Pons (tissue), 1 donor: ENCODE measurements at regions not wholly inside any gene's neighbourhood (a gene's known extent, or its start where the extent isn't known, plus 50 kb on each side); places are given as distances from the start of the nearest gene placed in this dataset.

Source experiments
- DNase-seq: peaks from one replicate; pipeline ENCODE4 v3.0.0-alpha.2; 2016; ENCODE audit warnings: low spot score

DNA sequence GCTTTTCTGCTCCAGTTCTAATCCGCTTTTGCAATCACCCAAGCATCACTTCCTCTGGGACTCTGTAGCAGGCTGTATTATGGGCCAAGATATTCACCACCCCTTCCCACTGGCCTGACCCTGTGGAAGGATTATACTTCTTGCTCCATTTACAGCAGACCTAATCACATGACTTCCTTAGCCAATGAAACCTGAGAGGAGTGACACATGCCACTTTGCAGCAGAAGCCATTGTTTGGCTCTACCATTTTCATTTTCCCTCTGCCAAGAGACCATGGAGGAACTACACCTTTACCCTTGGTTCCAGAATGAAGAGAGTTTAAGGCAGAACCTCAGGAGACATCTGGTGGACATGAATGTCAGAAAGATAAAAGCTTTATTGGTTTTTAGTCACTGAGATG, 134.9 kb upstream of the HSD17B12 start:
- DNase-seq = no peak

DNA sequence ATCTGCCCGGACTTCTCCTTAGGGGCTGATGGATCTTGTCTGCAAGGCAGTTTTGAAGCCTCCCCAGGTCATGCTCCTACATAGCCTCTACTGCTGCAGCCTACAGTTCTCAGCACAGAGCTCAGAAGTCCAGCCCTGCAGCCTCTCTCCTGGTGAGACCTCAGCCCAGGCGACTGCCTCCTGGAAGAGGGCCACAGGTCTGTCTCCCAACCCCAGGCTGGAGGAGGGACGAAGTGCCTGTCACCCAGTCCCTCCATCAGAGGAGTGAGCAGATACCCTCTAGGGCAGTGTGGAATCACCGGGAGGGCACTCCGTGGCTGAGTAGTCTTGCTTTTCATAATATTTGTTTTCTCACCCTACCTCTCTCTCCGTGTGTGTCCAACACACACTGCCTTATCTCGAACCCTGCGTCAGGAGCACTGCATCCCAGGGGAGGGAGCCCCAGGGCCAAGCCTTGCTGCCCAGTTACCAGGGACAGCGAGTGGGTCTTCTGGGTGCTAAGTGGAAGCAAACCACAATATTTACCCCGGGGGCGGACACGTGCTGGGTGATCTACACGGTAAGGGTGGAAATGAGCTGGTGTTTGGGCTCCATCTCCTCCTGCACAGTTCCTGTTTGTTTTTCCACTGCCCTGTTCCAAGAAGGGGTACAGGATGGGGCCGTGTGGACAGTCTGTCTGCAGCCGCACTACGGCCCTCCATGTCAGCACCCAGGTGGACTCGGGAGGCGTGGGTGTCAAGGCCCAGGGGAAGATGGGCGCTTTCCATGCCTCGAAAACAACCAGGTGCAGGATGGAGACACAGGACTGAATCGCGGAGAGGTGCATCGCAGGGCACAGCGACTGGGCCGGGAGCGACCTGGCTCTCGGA, 133.7 kb upstream of the HSD17B12 start:
- no peak for DNase-seq

DNA sequence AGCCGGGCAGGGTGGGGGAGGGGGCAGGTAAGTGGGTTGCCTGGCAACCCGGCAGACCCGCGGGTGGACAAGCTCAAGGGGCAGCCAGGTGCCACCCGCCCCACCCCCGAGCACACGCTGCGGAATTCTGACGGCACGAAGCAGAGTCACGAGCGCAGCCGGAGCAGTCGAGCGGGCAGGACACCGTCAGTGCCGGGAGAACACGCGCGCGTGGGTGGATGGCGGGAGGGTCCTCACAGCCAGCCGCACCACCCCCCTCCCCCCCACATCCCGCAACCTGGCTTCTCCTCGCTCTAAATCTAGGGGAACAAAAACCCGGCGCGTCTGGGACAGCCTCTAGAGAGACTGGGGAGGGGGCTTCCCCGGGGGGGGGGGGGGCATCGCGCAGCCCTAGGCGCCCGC, 133.1 kb upstream of the HSD17B12 start:
- DNase-seq = no peak

DNA sequence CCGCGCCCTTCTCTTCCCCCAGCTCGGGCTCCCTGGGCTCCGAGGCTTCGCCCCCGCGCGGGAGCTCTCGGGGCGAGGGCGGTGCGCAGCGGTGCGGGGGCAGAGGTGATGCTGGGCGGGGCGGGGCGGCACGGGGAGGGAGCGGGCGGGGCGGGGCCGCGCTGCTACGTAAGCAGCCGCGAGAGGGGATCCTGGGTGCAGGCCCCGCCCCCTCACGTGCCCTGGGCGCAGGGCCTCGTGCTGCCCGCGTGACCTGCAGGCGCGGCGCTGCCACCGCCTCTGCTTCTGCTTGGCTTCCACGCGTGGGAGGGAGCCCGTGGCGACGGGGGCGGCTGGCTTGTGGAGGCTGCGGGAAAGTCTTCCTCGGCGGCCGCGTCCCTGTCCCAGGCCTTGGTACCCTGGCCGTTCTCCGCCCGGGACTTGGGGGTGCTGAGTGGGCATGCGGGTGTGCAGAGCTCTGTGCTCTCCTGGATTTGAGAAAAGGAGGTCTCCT, 132.6 kb upstream of the HSD17B12 start:
- DNase-seq = no peak

DNA sequence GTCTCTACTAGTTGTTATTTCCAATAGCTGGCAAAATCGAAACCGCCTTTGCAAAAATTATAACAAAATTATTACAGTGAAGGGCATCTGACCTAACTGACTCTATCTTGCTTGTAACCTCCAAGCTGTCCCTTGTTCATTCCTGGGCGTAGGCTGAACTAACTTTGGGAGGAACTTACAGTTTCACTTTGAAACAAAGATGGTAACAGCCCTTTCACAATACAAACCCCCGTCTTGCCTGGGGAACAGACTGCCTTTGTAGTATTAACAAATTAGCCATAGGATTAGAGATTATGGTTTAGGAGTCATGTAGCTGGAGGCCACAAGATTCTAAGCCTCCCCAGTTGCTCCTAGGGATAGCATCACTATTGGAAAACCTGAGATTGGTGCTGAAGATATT, 131.6 kb upstream of the HSD17B12 start:
- DNase-seq = peak; percentile 18

DNA sequence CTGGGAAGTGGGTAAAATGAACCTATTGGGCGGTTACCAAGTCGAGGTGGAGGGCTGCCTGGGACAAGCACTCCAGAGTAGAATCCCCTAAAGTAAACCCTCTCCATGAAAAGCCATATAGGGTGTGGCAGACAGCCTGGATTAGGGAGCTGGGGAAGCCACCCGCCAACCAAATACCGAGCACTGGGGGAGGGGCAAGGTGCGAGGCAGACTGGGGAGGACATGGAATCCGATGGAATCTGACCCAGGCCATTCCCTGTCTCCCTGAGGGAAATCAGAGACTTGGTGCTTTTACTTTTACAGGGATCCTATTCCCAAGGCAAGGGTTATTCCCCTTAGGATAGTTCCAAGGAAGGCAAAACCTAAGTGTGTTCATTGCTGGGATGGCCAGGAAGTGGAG, 130.9 kb upstream of the HSD17B12 start:
- no peak for DNase-seq

DNA sequence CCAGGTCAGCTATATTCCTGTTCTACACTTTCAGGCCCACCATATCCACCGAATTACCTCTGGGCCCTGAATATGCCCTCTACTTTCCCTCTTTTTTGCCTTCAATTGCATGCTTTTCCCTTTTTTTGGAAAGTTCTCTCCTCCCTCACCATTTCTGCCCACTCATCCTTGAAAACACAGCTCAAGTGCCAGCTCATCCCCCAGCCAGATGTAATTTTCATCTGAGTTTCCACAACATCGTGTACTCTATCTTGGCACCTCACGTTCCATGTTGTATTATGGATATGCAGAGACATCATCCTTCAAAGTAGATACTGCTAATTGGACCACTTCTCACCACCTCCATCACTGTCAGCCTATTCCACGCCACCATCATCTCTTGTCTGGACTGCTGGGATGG, 129.8 kb upstream of the HSD17B12 start:
- DNase-seq = no peak

DNA sequence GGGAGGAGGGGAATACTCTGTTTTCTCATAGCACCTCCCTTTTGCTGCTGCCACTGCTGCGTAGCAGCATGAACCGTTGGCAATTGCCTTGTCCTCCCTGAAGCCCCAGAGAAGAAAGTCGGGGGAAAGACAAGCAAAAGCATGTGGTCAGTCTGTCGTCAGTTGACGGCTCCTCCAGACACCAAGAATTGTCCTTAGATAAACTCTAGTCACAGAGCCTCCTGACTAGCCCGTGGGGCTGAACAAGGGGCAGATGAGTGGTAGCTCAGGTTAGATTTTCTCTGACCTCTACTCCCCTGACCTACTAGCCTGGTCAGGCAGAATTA, 126.4 kb upstream of the HSD17B12 start:
- DNase-seq = no peak

DNA sequence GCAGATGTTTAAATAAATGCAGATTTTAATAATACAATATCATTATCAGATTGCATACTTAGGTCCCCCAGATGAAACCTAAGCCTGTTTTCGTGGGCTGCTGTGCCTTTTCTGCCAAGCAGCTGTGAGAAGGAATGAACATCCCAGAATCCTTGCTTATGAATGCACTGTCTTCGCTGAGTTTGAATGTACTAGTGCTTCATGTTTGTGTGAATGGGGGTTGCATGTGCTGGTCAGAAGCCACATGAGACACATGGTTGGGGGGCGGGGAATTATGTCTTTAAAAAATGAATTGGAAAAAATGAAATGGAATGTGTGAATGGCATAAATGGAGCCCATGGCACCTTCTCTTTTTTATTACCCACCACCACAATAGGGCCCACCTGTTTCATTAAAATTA, 125.4 kb upstream of the HSD17B12 start:
- DNase-seq = no peak

DNA sequence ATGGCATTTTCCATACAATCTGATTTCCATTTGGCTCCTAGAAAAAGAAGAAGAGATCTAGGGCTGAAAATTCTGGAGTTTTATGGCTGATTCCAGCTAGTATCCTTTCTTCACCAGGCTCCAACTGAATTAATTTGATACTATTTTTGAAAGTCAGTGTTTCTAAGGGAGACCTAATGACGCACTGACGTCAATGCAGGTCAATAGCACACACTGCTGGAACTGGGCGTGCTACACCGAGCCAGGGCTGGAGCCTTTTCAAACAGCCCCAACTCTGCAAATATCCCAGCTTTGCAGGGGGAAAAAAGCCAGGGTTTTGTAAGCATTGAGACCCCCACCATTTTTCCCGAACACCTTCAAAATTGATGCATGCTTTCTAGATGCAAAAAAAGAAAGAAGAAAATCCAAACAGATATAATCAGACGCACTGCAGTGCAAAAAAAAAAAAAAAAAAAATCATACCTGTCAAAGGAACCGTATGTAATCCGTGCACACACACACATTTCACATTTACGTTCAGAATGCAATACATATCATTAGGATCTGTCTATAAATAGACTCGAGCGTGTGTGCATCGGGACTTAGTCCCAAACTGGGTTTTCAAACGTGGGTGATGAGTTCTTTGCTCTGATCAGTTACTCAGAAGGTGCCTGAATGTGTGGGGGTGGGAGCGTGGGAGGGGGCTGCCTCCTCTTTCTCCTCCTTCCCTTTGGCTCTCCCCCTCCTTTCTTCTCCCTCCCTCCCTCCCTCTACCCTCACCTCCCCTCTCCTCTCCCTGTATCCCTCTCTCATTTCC, 124.5 kb upstream of the HSD17B12 start:
- DNase-seq = no peak

DNA sequence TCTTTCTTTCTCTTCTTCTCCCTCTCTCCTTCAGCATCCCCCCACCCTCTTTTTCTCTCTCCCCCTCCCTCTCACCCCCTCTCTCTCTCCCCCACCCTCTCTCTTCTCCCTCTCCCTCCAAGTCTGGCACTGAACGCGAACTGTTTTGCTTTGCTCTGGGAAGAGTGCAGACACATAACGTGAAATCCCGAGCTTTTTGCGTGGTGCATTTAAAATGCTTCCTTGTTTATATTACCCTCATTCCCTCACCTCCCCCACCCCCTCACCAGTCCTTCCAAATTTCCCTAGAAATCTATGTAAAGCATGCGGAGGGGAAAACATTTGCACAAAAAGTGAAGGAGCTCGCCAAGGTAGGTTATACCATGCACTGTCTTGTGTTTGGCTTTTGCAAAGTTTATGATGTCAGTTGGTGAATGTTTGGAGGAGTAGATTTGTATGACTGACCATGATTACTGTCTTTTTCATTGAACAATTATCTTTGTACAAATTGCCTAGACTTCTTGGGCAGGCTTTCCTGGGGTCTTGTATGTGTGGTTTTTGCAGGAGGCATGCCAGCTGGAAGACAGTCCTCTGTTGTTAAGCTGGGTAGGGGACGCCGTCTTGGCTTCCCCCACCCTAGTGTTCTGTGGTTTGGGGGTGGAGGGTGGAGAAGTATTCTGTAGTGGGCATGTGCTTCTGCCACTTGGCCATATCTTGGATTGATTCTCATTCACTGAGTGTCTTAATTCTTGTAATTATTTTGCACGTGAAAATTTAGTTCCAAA, 123.7 kb upstream of the HSD17B12 start:
- no peak for DNase-seq

DNA sequence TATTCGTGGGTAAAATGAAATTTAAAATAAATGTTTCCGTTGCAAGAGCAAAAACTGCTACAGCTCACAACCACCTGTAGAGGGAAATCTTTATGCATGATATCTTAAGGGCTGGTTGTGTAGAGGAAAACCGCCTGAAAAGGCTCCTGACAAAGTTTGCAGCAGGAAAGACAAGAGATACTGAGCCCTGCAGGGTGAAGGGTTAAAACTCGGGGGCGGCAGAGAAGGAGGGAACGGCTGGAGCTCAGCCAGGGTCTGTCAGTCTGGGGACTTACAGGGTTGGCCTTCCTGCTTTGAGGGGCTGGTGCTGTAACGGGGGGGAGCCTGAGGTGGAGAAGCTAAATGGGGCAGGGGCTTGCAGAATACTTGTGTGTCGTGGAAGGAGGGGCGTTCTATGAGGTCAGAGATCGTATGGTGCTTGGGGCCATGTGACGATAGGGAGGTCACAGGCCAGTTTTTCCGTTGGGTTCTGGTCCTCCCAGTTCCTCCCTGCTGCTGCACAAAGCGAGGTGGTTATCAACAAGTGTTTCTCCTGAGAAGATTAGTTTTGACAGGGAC, 122.9 kb upstream of the HSD17B12 start:
- DNase-seq = no peak

DNA sequence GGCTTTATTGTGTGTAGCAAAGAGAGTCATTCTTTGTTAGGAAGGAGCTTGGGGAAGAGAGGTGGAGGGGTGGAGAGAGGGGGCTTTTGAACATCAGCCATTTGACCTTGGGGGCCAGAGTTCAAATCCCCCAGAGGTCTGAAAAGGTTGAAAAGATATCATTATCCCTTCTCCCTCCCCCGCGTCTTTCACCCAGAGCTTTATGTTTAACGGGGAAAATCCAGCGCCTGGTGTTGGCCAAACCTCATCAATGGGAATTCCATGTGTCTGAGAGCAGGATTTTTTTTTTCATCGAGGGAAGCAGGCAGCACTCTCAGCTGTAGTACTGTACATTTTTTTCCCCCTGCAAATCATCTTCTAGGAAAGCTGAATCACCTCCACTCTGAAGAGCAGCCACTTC, 122.4 kb upstream of the HSD17B12 start:
- DNase-seq = no peak

DNA sequence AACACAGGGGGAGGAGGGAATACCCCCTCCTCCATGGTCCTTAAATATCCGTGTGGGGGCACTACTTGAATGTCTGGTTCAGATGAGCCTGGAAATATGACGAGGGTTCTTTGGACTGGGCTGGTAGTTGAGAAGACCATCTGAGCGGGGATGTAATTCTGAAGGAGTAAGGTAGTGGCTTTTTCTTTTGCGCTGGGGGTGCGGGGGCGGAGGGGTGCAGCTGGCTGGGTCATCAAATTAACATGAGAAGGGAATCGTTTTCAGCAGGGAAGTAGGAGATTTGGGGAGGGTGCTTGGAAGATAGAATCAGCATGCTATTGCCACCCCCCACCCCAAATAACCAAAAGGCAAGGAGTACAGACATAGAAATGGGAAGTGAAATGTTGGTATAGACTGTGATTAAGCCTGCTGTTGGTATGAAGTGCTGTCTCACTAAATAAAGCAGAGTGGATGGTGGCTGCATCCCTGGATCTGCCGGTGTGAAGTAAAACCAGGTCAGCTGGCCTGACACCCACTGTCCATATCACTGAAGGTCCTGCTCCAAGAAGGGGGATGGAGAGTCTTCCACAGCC, 121.9 kb upstream of the HSD17B12 start:
- no peak for DNase-seq

DNA sequence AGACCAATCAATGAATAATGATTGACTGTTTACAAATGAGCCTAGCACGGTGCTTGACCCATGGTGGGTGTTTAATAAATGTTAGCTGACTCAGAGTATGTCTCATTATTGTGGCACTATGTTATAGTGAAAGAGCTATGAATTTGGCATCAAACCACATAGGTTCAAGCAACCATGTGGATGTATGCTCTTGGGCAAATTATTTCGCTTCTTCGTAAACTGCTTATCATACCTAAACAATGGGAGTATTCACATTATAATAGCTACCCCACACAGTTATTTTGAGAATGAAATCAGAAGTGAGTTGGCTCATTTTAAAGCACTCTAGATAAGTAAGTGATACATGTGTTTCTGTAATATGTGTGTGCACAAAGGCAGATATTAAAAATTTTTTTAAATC, 118.7 kb upstream of the HSD17B12 start:
- no peak for DNase-seq

DNA sequence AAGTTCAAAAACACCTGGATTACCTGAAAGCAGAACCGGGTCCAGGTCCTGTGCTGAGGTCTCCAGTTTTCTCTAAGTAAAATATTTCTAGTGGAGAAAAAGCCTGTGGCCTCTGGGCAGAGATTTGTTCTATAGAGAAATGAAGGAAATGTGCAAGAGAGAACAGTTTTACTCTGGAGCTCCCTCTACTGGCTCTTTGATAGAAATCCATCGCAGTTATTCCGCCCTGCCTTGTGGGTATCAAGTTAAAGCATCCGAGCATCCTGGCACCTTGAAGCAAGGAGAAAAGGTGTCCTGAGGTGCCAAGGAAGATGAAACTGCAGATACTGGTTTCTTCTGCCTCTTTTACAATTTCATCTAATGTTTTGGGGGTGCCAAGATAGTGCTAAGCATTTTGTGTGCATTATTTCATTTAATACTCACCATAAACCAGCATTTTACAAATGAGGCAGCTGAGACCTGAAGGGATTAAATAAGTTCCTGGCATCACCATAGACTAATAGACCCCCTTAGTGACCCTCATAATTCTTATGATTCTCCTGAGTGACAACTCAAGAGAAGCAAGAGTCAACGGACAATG, 113.1 kb upstream of the HSD17B12 start:
- DNase-seq = peak; percentile 58

DNA sequence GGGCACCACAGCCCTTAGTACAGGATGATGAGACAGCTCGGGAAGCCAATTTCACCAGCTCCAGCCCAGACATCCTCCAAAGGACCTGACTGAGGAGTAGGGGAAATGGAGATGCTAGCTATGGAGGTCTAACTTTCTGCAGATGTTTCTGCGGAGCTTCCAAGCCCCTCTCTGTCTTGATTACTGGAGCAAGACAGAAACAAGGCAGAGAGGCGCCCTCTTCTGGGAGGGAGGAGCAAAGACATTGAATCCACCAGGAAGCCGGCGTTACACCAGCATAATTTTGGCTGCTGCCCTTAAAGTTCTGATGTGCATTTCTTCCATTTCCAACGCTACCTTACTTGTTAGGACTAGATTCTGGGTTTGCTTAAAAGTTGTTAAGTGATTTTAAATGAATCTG, 107.3 kb upstream of the HSD17B12 start:
- DNase-seq = no peak

DNA sequence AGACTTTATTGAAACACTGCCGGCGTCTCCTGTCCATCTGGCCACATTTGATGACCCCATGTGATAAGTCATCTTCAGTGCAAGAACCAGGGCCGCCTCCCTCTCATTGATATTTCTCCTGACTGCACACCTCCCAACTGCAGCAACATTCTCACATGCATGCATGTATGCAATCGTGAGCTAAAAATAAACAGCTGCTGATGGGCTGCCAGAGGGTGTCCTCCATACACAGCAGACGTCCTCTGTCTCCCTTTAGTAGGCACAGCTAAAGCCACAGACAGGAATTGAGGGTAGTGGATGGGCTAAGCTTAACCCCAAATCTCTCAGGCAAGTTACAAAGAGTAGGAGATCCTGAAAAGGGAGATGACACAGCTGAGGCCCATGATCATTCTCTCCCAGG, 106.7 kb upstream of the HSD17B12 start:
- DNase-seq = no peak

DNA sequence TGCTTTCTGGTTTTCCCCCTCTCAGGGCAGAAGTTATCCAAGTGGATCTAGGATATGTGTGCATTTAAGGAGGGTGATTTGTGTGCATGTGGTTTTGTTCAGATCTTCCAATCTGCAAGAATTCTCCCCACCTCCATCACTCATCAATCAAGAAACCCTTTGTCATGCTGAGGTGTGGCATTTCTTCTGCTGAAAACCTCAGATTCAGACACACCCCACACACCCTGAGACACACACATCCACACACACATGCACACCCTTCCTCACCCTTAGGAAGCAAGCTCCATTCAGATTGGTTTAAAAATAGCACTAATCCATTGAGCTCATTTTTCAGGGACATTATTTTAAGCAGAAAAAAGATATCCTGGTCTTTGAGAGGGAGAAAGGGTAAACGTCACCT, 106.1 kb upstream of the HSD17B12 start:
- no peak for DNase-seq

DNA sequence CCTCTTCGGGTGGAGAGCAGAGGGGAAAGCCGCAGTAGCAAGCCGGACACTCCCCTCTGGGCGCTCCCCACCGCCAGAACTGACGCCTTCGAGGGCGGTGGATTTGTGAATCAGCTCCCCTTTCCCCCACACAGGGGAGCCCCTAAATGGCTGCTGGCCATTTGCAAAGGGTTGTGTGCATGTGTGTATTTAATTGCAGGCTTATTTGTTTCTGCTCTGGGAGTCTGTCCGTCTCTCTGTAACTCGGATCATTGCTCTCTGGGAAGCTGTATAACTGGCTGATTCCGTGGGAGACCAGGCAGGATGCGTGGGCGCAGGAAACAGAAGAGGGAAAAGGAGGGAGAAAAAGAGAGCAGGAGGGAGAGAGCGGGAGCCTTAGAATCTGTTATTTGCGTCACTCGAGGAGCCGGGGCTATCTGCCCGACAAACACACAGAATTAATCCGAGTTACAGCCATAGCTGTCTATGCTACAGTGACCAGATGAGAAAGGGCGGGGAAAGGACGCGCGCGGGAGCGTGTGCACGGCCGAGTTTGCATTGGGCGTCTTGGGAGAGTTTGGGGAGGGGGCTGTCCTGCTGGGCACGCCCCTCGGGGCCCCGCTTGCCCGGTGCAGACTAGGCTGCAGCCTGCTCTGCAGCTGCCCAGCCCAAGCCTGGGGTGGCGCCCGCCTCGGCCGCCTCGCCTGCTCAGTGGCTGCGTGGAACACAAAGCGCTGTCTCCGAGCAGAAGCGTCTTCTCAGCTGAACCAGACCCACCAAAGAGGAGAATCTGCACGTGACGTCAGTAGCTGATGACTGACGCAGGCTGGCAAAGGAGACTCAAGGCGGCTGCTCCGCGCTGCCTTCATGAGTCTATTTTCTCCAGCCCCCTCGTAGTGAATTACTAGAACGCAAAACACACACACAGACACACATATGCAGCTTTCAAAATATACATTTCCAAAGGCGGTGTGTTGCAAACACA, 105.3 kb upstream of the HSD17B12 start:
- peak; percentile 42 for DNase-seq
